Liver (tissue), 3 donors: ENCODE measurements at regions not wholly inside any gene's neighbourhood (a gene's known extent, or its start where the extent isn't known, plus 50 kb on each side); places are given as distances from the start of the nearest gene placed in this dataset.

ENCODE experiments used
- CTCF ChIP-seq: fragments of 150-350 bp; IDR thresholded peaks from 2 replicates; pipeline ENCODE4 v1.5.1; 2017; ENCODE audit warnings: improper control_type of control experiment, low read depth, low read length; ENCODE audit not compliant: missing input control
- EGR1 ChIP-seq, 2 donors: IDR thresholded peaks; 2 replicates each; pipeline ENCODE4 v1.6.1; 2016 to 2018; ENCODE audit warnings: antibody characterized with exemption in 2 of 2, low read depth in 2 of 2
- GABPA ChIP-seq, 2 donors: IDR thresholded peaks in 1 of 2; conservative IDR thresholded peaks in 1 of 2; 2 replicates each; pipeline ENCODE4 v1.6.1; 2016; ENCODE audit warnings: antibody characterized with exemption in 2 of 2, mild to moderate bottlenecking in 1 of 2, moderate library complexity in 1 of 2
- HNF4A ChIP-seq, 2 donors: conservative IDR thresholded peaks; 2 replicates each; pipeline ENCODE4 v1.6.1; 2016; ENCODE audit warnings: antibody characterized with exemption in 2 of 2, mild to moderate bottlenecking in 2 of 2
- JUND ChIP-seq, 2 donors: IDR thresholded peaks; 2 replicates each; pipeline ENCODE4 v1.6.1; 2016; ENCODE audit warnings: antibody characterized with exemption in 2 of 2
- MAX ChIP-seq: IDR thresholded peaks from 2 replicates; pipeline ENCODE4 v1.6.1; 2016; ENCODE audit warnings: antibody characterized with exemption
- REST ChIP-seq: IDR thresholded peaks from 2 replicates; pipeline ENCODE4 v1.6.1; 2016; ENCODE audit warnings: antibody characterized with exemption, mild to moderate bottlenecking
- RXRA ChIP-seq, 2 donors: IDR thresholded peaks; 2 replicates each; pipeline ENCODE4 v1.6.1; 2017 to 2018; ENCODE audit warnings: antibody characterized with exemption in 2 of 2, mild to moderate bottlenecking in 1 of 2
- TAF1 ChIP-seq: conservative IDR thresholded peaks from 2 replicates; pipeline ENCODE4 v1.6.1; 2016; ENCODE audit warnings: antibody characterized with exemption, mild to moderate bottlenecking
- YY1 ChIP-seq: IDR thresholded peaks from 2 replicates; pipeline ENCODE4 v1.6.1; 2016; ENCODE audit warnings: antibody characterized with exemption, mild to moderate bottlenecking
- donor health status: healthy.
- donor health status: healthy.

GRCh38 chr2:126978333-126978732 lies 79.6 kb downstream of the TEX51 start:
- no peak for TF ChIP-seq REST
- no peak for TF ChIP-seq CTCF
- TF ChIP-seq YY1: no peak
- no peak for TF ChIP-seq JUND (IDR thresholded peaks at IDR 0.05)
- no peak for TF ChIP-seq RXRA (IDR thresholded peaks at IDR 0.05)
- no peak for TF ChIP-seq TAF1
- TF ChIP-seq EGR1 (IDR thresholded peaks at IDR 0.05; ENCODE audit: low read depth in 2 of 2): no peak
- TF ChIP-seq MAX: no peak
- no peak for TF ChIP-seq GABPA (IDR thresholded peaks at IDR 0.05 in 1 of 2, conservative IDR thresholded peaks at IDR 0.05 in 1 of 2)
- no peak for TF ChIP-seq HNF4A (conservative IDR thresholded peaks at IDR 0.05)
